ENCODE measurements at regions not wholly inside any gene's neighbourhood (a gene's known extent, or its start where the extent isn't known, plus 50 kb on each side); places are given as distances from the start of the nearest gene placed in this dataset.

- TF ChIP-seq EZH2 (IDR thresholded peaks at IDR 0.05; ENCODE audit: insufficient read depth, poor library complexity, severe bottlenecking) (no peak), EZH2phosphoT487 (IDR thresholded peaks at IDR 0.05; ENCODE audit: insufficient read depth, low read depth) (no peak)
Measured at GRCh38 chr7:114354306-114354705, 60.3 kb upstream of the FOXP2 start.
